Activated CD8-positive, alpha-beta T cell treated with anti-CD3 and anti-CD28 coated beads, Interleukin-2, amount 10 ng/mL, durations not matched to agents 7 days and 5 days (primary cell): ENCODE measurements at regions not wholly inside any gene's neighbourhood (a gene's known extent, or its start where the extent isn't known, plus 50 kb on each side); places are given as distances from the start of the nearest gene placed in this dataset.
"Not testable (repeated sequence)": the region's sequence is repeated elsewhere in the genome, so short reads cannot be mapped to it uniquely, and the experiment has no call there.

Experiments
- ATAC-seq: fragments of 150-1000 bp; cut with Tn5 transposase; one replicate; pipeline ENCODE4 v1.10.0; 2021; ENCODE audit warnings: moderate library complexity
- CTCF ChIA-PET: fragments of 350-600 bp; sonication (Branson Sonifier 250); formaldehyde crosslinking; loops from one replicate; lab custom pipeline; 2021; ENCODE audit warnings: antibody characterized with exemption; lab: Charles Lee
- POLR2A ChIA-PET: fragments of 350-600 bp; sonication (Branson Sonifier 250); formaldehyde crosslinking; loops from one replicate; lab custom pipeline; 2021; ENCODE audit warnings: antibody characterized with exemption; lab: Charles Lee
- DNase-seq: peaks from one replicate; pipeline ENCODE4 v3.0.0-alpha.2; 2020
- H3K27ac Mint-ChIP-seq: one replicate; pipeline ENCODE4 v1.8.0; 2021; ENCODE audit warnings: mild to moderate bottlenecking, mixed read lengths
- H3K27me3 Mint-ChIP-seq: one replicate; pipeline ENCODE4 v1.8.0; 2021; ENCODE audit warnings: low read depth, mixed read lengths
- H3K36me3 Mint-ChIP-seq: one replicate; pipeline ENCODE4 v1.8.0; 2021; ENCODE audit warnings: low read depth, mixed read lengths
- H3K4me1 Mint-ChIP-seq: one replicate; pipeline ENCODE4 v1.8.0; 2021; ENCODE audit warnings: low read depth, mixed read lengths
- H3K4me3 Mint-ChIP-seq: one replicate; pipeline ENCODE4 v1.8.0; 2021; ENCODE audit warnings: mild to moderate bottlenecking, mixed read lengths
- H3K9me3 Mint-ChIP-seq: one replicate; pipeline ENCODE4 v1.8.0; 2022; ENCODE audit warnings: mixed read lengths; ENCODE audit not compliant: insufficient read depth

DNA sequence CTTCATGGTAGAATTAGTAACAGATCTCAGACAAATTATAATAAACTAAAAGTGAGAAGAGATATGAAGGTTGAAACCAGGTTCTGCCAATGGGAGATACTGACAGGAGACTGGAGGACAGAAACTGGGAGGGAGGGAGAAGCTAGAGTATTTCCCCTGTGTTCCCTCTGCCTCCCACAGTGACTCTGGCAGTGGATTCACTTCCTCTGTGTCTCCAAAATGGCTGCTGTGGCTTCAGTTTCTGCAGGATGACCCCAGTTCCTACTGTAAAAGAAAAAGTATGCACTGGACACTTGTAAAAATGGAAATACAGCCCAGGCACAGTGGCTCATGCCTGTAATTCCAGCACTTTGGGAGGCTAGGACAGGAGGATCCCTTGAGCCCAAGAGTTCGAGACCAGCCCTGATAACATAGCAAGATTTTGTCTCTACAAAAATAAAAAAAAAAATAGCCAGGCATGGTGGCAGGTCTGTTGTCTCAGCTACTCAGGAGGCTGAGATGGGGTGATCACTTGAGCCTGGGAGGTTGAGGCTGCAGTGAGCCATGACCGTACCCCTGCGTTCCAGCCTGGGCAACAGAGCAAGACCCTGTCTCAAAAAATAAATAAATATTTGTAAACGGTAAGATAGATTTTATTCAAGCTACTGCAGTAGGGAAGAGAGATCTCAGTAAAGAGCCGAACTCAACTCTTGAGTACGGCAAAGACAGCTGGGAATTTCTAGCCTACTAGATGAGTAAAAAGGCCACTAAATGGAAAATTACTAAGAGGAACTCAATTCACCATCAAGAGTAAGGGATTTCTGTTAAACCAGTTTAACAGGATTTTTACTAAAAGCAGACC is 156.6 kb upstream of the TRIM24 start:
- H3K4me1 Mint-ChIP-seq, result no peaks in the 10 kb centered on the region
- no peaks in the 10 kb centered on the region for H3K9me3 Mint-ChIP-seq
- ChIA-PET POLR2A (no interaction called here), CTCF (no interaction called here)
- ATAC-seq (no peak), DNase-seq (no peak)
- H3K4me3 Mint-ChIP-seq, result no peak overlapping the region
- no peaks in the 10 kb centered on the region for H3K27me3 Mint-ChIP-seq
- no peaks in the 10 kb centered on the region for H3K36me3 Mint-ChIP-seq
- H3K27ac Mint-ChIP-seq, result no peak overlapping the region

DNA sequence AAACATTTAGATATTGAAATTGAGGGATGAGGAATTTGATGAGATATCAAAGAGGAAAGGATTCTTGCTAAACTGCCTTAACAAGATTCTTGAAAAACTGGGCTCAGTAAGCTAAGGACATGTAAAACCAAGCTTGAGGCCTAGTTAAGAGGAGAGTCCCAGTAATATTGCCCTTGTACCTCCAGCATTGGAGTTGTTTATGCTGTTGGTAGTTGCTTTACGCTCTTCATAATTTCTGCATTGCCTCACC is 156.1 kb upstream of the TRIM24 start:
- H3K4me1 Mint-ChIP-seq, result no peaks in the 10 kb centered on the region
- CTCF ChIA-PET, result no interaction called here
- POLR2A ChIA-PET, result no interaction called here
- no peak for DNase-seq
- H3K27ac Mint-ChIP-seq, result no peak overlapping the region
- no peak for ATAC-seq
- H3K36me3 Mint-ChIP-seq, result no peaks in the 10 kb centered on the region
- H3K9me3 Mint-ChIP-seq, result no peaks in the 10 kb centered on the region
- no peaks in the 10 kb centered on the region for H3K27me3 Mint-ChIP-seq
- H3K4me3 Mint-ChIP-seq, result no peak overlapping the region

- H3K27ac Mint-ChIP-seq, result no peak overlapping the region
- H3K4me1 Mint-ChIP-seq, result no peaks in the 10 kb centered on the region
- ChIA-PET POLR2A (no interaction called here), CTCF (interaction anchor here (1.7 kb wide), 1 partner anchor 431 kb away, joined by 4 read pairs; no protein-coding TSS in a partner anchor)
- ATAC-seq, result no peak
- no peak for DNase-seq
- H3K36me3 Mint-ChIP-seq, result no peaks in the 10 kb centered on the region
- no peaks in the 10 kb centered on the region for H3K9me3 Mint-ChIP-seq
- no peak overlapping the region for H3K4me3 Mint-ChIP-seq
- no peaks in the 10 kb centered on the region for H3K27me3 Mint-ChIP-seq
These were observed 152.4 kb upstream of the TRIM24 start for GRCh38 chr7:138307633-138308032.

DNA sequence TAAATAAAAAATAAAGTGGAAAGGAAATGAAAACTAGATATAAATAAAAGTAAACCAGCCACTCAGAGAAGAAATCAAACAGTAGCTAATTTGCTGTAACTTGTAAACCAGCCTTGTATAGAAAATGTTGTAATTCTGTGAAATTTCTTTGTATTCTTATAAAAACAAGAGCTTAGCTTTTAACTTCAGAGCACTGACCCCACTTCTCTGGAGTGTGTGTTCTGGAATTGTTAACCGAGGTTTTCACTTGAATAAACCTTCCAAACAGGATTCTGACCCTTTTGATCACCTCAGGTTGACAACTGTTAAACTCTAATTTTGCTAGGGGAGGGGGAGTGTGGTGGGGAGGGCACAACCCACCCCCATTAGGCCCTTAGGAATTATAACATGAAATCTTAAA is 151.9 kb upstream of the TRIM24 start:
- Mint-ChIP-seq H3K36me3 (no peaks in the 10 kb centered on the region), H3K4me1 (no peaks in the 10 kb centered on the region), H3K27ac (no peak overlapping the region), H3K27me3 (no peaks in the 10 kb centered on the region), H3K9me3 (no peaks in the 10 kb centered on the region), H3K4me3 (no peak overlapping the region)
- ATAC-seq (no peak), DNase-seq (no peak)
- ChIA-PET CTCF (interaction anchor here (1.7 kb wide), 1 partner anchor 431 kb away, joined by 4 read pairs; no protein-coding TSS in a partner anchor), POLR2A (no interaction called here)

DNA sequence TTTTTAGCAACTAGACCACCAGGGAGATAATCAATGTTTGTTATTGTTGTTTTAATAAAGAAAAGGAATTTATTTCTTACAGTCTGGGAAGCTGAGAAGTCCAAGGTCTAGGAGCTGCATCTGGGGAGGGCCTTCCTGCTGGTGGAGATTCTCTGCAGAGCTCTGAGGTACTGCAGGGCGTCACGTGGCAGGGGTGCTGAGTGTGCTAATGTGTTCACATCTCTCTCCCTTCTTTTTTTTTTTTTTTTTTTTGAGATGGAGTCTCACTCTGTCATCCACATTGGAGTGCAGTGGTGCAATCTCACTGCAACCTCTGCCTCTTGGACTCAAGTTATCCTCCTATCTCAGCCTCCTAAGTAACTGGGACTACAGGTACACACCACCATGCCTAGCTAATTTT is 150.9 kb upstream of the TRIM24 start:
- no peak for DNase-seq
- CTCF ChIA-PET, result no interaction called here
- H3K36me3 Mint-ChIP-seq, result no peaks in the 10 kb centered on the region

DNA sequence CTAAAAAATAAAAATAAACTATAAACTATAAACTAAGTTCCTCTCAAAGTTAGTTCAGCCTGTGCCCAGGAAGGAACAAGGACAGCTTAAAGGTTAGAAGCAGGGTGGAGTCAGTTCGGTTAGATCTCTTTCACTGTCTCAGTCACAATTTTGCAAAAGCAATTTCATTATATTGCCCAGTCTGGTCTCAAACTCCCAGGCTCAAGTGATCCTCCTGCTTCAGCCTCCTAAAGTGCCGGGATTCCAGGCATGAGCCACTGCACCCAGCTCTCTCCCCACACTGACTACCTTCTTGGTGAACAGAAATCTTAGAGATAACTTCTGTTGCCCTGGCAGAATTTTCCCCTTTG is 146.3 kb upstream of the TRIM24 start:
- ATAC-seq (no peak), DNase-seq (no peak)
- Mint-ChIP-seq H3K27me3 (no peaks in the 10 kb centered on the region), H3K4me3 (no peak overlapping the region), H3K27ac (no peak overlapping the region), H3K36me3 (no peaks in the 10 kb centered on the region), H3K4me1 (peaks cover 3% of the 10 kb centered on the region), H3K9me3 (peaks cover 6% of the 10 kb centered on the region)
- ChIA-PET CTCF (no interaction called here), POLR2A (no interaction called here)

More for the DNA sequence above, 150.9 kb upstream of the TRIM24 start:
- H3K27me3 Mint-ChIP-seq, result no peaks in the 10 kb centered on the region
- no peak overlapping the region for H3K4me3 Mint-ChIP-seq
- H3K27ac Mint-ChIP-seq, result no peak overlapping the region
- ATAC-seq, result no peak
- POLR2A ChIA-PET, result no interaction called here
- H3K4me1 Mint-ChIP-seq, result peaks cover 3% of the 10 kb centered on the region
- H3K9me3 Mint-ChIP-seq, result peaks cover 3% of the 10 kb centered on the region

DNA sequence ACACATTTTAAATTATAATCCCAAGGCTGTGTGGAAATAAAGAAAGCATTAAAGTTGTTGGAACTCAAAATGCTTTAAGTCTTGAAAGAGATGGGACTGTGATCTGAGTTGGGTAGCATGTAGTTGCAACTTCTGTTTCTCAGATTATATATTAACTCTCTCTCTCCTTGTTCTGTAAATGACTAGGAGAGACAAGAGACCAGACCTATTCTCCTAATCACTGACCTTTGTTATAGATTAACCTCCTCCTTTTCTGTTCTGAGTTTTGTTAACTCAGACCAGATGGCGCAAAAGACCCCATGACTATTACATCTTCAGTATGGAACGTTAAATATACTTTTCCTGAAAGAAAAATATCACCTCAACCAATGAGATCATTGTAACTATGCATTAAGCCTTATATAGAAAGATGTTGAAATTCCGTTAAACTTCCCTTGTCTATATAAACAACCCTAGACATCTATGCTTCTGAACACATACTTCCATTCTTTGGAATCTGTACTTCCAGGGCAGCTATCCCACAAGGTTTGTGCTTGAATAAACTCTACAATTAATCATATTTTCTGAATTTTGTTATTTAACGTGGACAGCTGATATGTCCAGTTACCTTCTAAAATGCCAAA is 143.5 kb upstream of the TRIM24 start:
- ATAC-seq (no peak), DNase-seq (no peak)
- H3K27me3 Mint-ChIP-seq, result no peaks in the 10 kb centered on the region
- H3K4me3 Mint-ChIP-seq, result no peak overlapping the region
- ChIA-PET CTCF (interaction anchor here (1.1 kb wide), 1 partner anchor 422 kb away, joined by 3 read pairs; no protein-coding TSS in a partner anchor), POLR2A (no interaction called here)
- H3K36me3 Mint-ChIP-seq, result no peaks in the 10 kb centered on the region
- H3K4me1 Mint-ChIP-seq, result peaks cover 3% of the 10 kb centered on the region
- peaks cover 6% of the 10 kb centered on the region for H3K9me3 Mint-ChIP-seq
- H3K27ac Mint-ChIP-seq, result no peak overlapping the region

DNA sequence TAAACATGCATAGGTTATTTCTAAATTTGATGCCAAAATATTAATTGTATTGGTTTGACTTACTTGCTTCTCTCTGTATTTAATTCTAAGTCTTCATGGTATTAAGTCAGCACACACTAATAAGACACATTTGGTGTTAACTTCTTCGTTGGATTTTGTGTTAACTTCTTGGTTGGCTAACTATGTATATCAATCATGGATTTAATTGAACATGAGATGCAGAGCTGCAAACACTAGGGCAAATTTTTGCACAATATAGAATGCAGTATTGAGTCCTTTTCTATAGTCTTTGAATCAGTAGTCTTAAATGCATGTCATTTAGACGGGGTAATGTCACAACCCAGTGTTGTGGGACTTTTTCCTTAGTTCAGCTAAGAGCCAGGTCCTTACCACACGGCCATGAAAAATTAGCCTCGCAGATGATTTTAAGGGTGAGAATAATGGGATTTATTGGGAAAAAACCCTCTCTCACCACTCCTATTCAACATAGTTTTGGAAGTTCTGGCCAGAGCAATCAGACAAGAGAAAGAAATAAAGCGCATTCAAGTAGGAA is 142.9 kb upstream of the TRIM24 start:
- ATAC-seq, result no peak
- H3K9me3 Mint-ChIP-seq, result peaks cover 6% of the 10 kb centered on the region
- H3K27me3 Mint-ChIP-seq, result no peaks in the 10 kb centered on the region
- H3K4me1 Mint-ChIP-seq, result peaks cover 3% of the 10 kb centered on the region
- no peaks in the 10 kb centered on the region for H3K36me3 Mint-ChIP-seq
- no peak overlapping the region for H3K27ac Mint-ChIP-seq
- POLR2A ChIA-PET, result no interaction called here
- no peak overlapping the region for H3K4me3 Mint-ChIP-seq
- CTCF ChIA-PET, result no interaction called here
- no peak for DNase-seq

- H3K9me3 Mint-ChIP-seq, result no peaks in the 10 kb centered on the region
- H3K4me3 Mint-ChIP-seq, result no peak overlapping the region
- no peak overlapping the region for H3K27ac Mint-ChIP-seq
- ChIA-PET POLR2A (no interaction called here), CTCF (no interaction called here)
- no peaks in the 10 kb centered on the region for H3K36me3 Mint-ChIP-seq
- H3K4me1 Mint-ChIP-seq, result no peaks in the 10 kb centered on the region
- no peak for DNase-seq
- no peaks in the 10 kb centered on the region for H3K27me3 Mint-ChIP-seq
- ATAC-seq, result no peak
These were observed 135.1 kb upstream of the TRIM24 start for GRCh38 chr7:138324941-138325340.

- Mint-ChIP-seq H3K4me1 (no peaks in the 10 kb centered on the region), H3K9me3 (peaks cover 2% of the 10 kb centered on the region), H3K27ac (no peak overlapping the region), H3K27me3 (no peaks in the 10 kb centered on the region), H3K36me3 (no peaks in the 10 kb centered on the region), H3K4me3 (no peak overlapping the region)
- CTCF ChIA-PET, result no interaction called here
- DNase-seq, result no peak
- no peak for ATAC-seq
- POLR2A ChIA-PET, result no interaction called here
These were observed 134.6 kb upstream of the TRIM24 start for GRCh38 chr7:138325434-138325833.

DNA sequence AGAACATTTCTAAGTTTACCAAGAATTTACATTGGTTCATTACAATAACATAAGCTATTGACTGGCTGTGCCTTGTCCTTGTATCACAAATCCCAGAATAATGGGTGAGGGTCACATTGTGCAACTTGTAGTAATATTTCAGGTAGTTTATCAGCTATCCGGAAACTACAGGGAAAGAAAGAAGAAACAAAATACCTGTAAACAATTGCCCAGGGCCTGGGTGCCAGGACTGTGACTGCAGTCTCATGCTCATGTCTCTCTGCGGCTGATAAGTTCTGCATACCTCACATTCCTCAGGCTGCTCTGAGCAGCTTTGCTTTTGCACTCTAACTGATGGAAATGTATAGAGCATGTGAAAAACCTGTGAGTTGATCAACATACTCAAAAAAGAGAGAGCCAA is 131.8 kb upstream of the TRIM24 start:
- ChIA-PET CTCF (no interaction called here), POLR2A (no interaction called here)
- DNase-seq (no peak), ATAC-seq (no peak)
- H3K27me3 Mint-ChIP-seq, result no peaks in the 10 kb centered on the region
- H3K36me3 Mint-ChIP-seq, result no peaks in the 10 kb centered on the region
- H3K9me3 Mint-ChIP-seq, result peaks cover 10% of the 10 kb centered on the region
- no peak overlapping the region for H3K27ac Mint-ChIP-seq
- H3K4me3 Mint-ChIP-seq, result no peak overlapping the region
- H3K4me1 Mint-ChIP-seq, result no peaks in the 10 kb centered on the region

- peaks cover 18% of the 10 kb centered on the region for H3K9me3 Mint-ChIP-seq
- H3K4me3 Mint-ChIP-seq, ATAC-seq, CTCF ChIA-PET, H3K4me1 Mint-ChIP-seq, H3K27me3 Mint-ChIP-seq, POLR2A ChIA-PET, H3K36me3 Mint-ChIP-seq, H3K27ac Mint-ChIP-seq, DNase-seq: not testable (repeated sequence)
These were observed 127.2 kb upstream of the TRIM24 start for GRCh38 chr7:138332850-138333249.
